Ramos (cell line): ENCODE measurements at regions not wholly inside any gene's neighbourhood (a gene's known extent, or its start where the extent isn't known, plus 50 kb on each side); places are given as distances from the start of the nearest gene placed in this dataset.
"Not testable (repeated sequence)": the region's sequence is repeated elsewhere in the genome, so short reads cannot be mapped to it uniquely, and the experiment has no call there.

Experiments used
- in situ Hi-C: fragments of 300-500 bp; cut with MboI; formaldehyde crosslinking; loops from one replicate; pipeline ENCODE4 v1.14.3; 2022; ENCODE audit warnings: low sequenced_read_pairs; ENCODE audit not compliant: unreplicated experiment

GRCh38 chr3:181554233-181554765 is 157.4 kb upstream of the SOX2 start:
- in situ Hi-C loops, result no loop called here

- in situ Hi-C loops, result no loop called here
Observed at GRCh38 chr3:181549266-181549665, 162.5 kb upstream of the SOX2 start.

- in situ Hi-C loops, result no loop called here
Observed at GRCh38 chr3:181541414-181541813, 170.3 kb upstream of the SOX2 start.

- in situ Hi-C loops, result no loop called here
Observed at GRCh38 chr3:181534781-181535221, 176.9 kb upstream of the SOX2 start.

- in situ Hi-C loops, result no loop called here
Observed at GRCh38 chr3:181533811-181534210, 177.9 kb upstream of the SOX2 start.

GRCh38 chr3:181530584-181530983 is 181.1 kb upstream of the SOX2 start:
- in situ Hi-C loops, result no loop called here

- in situ Hi-C loops, result no loop called here
Observed at GRCh38 chr3:181521831-181522230, 189.9 kb upstream of the SOX2 start.

GRCh38 chr3:181518222-181518621 is 193.5 kb upstream of the SOX2 start:
- in situ Hi-C loops, result no loop called here

- in situ Hi-C loops, result no loop called here
Observed at GRCh38 chr3:181512787-181513186, 198.9 kb upstream of the SOX2 start.

- in situ Hi-C loops, result no loop called here
Observed at GRCh38 chr3:181510500-181510899, 201.2 kb upstream of the SOX2 start.

GRCh38 chr3:181497358-181497757 is 214.4 kb upstream of the SOX2 start:
- in situ Hi-C loops, result no loop called here

GRCh38 chr3:181493423-181493822 is 218.3 kb upstream of the SOX2 start:
- in situ Hi-C loops, result no loop called here

GRCh38 chr3:181488536-181488935 is 223.2 kb upstream of the SOX2 start:
- in situ Hi-C loops, result no loop called here

- in situ Hi-C loops, result no loop called here
Observed at GRCh38 chr3:181487236-181487978, 224.3 kb upstream of the SOX2 start.

- in situ Hi-C loops, result no loop called here
Observed at GRCh38 chr3:181486141-181486885, 225.4 kb upstream of the SOX2 start.

GRCh38 chr3:181484026-181484425 is 227.7 kb upstream of the SOX2 start:
- in situ Hi-C loops, result no loop called here

- in situ Hi-C loops, result not testable (repeated sequence)
Observed at GRCh38 chr3:181475146-181475545, 236.6 kb upstream of the SOX2 start.

GRCh38 chr3:181470349-181470748 is 241.4 kb upstream of the SOX2 start:
- in situ Hi-C loops, result no loop called here

- in situ Hi-C loops, result no loop called here
Observed at GRCh38 chr3:181464033-181464694, 247.6 kb upstream of the SOX2 start.

- in situ Hi-C loops, result no loop called here
Observed at GRCh38 chr3:181461381-181461780, 250.3 kb upstream of the SOX2 start.

- in situ Hi-C loops, result no loop called here
Observed at GRCh38 chr3:181459516-181459915, 252.2 kb upstream of the SOX2 start.
